HG03342 (cell line): ENCODE measurements at regions not wholly inside any gene's neighbourhood (a gene's known extent, or its start where the extent isn't known, plus 50 kb on each side); places are given as distances from the start of the nearest gene placed in this dataset.
"Not testable (repeated sequence)": the region's sequence is repeated elsewhere in the genome, so short reads cannot be mapped to it uniquely, and the experiment has no call there.

Source experiments
- ATAC-seq: cut with Tn5 transposase; IDR thresholded peaks from one replicate; pipeline ENCODE4 v1.9.1; 2021; ENCODE audit warnings: mild to moderate bottlenecking, moderate library complexity; ENCODE audit not compliant: unreplicated experiment

DNA sequence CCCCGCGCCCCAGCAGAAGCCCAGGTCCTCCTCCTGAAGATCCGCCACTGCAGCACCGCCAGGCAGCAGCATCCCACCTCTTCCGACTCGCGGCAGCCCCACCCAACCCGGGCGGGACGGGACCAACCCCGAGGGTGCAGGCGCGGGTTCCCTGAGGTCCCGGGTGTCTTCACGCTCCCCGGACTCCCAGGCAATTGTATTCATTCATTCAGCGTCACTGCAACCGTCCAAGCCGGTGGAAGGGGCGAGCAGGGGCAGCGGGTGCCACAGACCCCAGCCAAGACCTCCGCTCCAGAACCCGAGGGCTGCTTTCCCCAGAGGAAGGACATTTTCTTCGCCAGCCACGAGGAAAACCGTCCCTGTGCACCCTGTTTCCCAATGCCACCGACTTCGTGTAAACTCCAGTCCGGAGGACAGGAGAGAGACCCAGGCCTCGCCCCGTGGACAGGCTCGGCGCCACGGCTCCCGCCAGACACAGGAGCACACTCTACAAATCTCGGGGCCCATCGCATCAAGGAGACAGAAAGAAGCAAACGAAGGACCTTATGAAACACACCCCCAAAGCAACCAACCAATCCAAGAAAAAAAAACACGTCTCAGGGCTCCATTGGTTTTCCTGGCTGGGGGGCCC is 1471.5 kb downstream of the FOXD4L5 start:
- ATAC-seq: not testable (repeated sequence)

DNA sequence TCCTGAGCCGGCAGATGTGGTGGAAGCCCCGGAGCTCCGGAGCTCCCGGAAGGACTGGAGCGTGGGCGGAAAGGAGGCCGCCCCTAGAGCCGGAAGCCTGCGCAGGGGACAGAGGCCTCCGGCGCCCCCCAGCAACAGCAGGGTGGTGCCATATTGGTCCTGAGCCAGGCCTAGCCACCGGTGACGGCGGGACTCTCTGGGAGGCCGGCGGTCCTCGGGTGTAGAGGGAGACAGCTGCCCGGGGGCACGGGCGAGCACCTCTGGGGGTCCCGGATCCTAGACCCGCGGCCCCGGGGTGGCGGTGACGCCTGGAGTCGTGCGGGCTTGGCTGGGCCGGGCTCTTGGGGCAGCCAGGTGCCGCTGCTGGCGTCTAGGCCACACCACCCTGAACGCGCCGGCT is 1472.2 kb downstream of the FOXD4L5 start:
- peak; percentile 69 for ATAC-seq

DNA sequence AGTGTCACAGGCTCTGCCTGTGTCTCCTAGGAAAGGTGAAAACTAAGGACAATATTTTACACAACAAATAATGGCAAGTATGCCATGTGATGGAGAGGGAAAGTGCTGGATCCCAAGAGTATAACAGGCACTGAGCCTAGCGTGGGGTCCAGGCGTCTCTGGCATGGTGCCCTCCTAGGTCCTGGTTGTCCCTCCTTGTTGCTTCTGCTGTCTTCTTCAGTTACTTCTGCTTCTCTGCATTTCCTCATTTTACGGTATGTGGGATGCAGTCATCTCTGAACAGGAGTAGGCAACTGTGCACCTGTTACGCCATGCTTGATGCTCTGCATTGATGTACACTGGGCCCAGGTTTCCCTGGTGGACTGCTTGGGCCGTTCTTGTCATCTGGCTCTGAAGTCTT is 1480.8 kb downstream of the FOXD4L5 start:
- not testable (repeated sequence) for ATAC-seq

DNA sequence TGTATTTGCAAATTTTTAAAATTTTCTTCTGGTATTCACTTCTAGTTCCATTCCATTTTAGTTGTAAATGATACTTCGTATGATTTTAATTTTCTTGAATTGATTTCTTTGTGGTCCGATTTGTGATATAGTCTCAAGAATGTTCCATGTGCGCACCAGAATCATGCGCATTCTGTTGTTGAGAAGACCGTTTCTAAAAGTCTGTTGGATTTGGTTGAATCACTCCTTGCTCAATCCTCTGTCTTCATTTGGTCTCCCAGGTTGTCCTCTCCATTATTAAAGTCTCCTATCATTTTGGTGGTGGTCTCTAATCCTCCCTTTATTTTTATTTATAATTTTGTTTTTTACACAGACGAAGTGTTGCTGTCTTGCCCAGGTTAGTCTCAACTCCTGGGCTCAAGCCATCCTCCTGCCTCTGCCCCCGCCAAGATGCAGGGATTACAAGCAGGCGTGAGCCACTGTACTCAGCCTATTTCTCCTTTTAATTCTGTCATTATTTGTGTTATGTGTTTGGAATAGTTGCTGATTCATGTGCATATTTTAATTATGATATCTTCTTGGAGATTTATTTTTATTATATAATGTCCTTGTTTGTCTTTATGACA is 1490.8 kb downstream of the FOXD4L5 start:
- not testable (repeated sequence) for ATAC-seq

DNA sequence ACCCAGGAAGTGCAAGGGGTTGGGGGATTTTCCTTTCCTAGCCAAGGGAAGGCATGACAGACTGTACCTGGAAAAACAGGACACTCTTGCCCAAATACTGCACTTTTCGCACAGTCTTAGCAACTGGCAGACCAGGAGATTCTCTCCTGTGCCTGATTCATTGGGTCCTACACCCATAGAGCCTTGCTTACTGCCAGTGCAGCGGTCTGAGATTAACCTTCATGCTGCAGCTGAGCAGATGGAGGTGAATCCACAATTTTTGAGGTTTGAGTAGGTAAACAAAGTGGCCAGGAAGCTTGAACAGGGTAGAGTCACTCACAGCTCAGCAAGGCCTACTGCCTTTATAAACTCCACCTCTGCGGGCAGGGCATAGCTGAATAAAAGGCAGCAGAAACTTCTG is 1497.6 kb downstream of the FOXD4L5 start:
- ATAC-seq: not testable (repeated sequence)

DNA sequence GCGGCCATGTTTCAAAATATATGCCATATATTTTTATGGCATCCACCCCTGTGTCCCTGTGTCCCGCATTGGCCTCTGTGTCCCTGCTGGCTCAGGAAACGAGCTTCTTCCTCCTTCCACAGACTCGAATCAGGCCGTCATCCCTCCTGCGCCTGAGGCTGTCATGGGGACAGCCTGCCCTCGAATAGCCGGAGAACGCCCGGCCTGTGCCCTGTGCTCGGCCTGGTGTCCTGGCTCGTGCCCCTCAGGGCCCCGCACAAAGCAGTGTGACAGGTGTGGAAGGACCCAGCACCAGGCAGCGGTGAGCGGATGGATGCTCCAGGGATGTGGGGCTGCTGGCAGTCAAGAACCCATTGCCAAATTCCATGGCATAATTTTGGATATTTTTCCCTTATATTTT is 1500.0 kb downstream of the FOXD4L5 start:
- not testable (repeated sequence) for ATAC-seq

DNA sequence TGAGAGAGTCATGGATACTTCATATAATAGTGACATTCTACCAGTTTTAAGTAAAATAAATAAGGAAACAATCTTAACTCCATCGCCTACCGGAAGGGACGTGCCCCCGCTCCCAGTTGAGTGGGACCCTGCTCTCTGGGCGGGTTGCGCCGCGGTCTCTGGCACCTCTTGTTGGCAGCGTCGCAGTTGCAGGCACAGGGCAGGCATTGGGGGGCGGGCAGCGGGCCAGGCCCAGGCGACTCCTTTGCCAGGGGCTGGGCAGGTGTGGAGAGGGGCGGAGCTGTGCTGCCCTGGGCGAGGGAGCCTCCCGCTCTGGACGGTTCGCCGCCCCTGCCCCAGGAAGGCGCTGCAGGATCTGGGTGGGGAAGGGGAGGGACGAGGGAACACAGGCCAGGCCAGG is 1500.6 kb downstream of the FOXD4L5 start:
- not testable (repeated sequence) for ATAC-seq

DNA sequence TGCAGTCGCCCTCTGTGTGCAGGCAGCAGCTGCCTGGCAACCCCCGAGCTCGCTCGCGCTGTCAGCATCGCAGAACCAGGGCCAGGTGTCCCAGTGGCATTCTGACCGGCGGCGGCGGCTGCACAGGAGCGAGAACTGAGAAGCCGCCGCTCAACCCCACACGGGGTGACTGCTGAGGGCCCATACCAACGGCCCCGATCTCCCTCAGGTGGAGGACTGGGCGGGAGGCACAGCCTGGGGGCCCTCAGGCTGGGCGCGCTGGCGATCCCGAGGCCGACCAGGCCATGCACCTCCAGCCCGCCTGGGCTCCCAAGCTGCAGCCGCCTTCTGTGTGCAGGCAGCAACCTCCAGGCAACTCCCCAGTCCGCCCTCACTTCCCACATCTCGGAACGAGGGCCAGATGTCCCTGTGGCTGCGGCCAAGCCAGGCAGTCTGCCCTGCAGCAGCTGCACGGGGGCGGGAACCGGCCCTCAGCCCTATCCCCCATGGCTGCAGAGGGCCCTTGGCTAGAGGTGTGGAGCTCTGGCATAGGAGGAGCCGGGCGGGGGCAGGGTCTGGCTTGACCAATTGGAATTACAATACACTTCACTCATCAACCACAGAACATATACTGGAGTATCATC is 1503.1 kb downstream of the FOXD4L5 start:
- ATAC-seq: peak; percentile 43

DNA sequence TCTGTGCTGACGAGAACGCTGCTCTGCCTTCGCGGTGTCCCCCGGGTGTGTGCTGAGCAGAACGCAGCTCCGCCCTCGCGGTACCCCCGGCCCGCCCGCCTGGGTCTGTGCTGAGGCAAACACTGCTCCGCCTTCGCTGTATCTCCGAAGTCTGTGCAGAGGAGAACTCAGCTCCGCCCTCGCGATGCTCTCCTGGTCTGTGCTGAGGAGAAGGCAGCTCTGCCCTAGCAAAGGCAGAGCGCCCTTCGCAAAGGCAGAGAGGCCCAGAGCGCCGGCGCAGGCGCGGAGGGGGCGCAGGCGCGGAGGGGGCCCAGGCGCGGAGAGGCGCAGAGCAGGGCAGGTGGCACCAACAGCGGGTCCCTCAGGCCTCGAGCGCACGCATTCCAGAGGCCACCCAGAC is 1503.6 kb downstream of the FOXD4L5 start:
- peak; percentile 93 for ATAC-seq

DNA sequence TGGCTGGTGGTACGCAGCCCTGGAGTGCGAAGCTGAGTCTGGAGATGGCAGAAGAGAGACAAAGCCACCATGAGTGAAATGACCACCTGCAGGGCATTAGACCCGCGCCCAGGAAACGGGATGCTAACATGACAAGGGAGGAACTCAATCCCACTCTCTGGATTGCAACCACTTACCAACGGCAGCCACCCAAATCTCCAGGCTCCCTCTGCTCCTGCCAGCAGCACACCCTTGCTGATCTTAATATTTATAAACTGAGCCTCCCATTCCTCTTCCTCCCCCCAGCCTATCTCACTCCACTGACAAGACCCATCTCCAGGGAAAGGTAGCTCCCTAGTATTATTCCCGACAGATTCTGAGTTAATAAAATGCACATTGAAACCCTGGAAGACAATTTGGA is 1508.8 kb downstream of the FOXD4L5 start:
- not testable (repeated sequence) for ATAC-seq

DNA sequence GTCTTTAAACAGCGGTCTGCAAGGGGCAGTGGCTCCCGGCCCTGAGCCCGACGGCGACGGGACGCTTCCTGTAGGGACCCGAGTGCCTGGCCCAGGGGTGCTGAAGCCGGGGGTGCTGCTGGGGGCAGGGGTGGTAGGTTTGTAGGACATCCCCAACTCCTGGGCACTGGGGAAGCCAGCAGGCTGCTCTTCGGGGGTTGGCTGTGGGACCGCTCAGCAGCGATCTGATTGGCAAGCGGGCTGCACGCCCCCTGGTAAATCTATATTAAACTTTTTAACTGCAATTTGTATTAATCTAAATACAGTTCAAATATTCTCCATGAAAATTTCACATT is 1510.0 kb downstream of the FOXD4L5 start:
- ATAC-seq: not testable (repeated sequence)

DNA sequence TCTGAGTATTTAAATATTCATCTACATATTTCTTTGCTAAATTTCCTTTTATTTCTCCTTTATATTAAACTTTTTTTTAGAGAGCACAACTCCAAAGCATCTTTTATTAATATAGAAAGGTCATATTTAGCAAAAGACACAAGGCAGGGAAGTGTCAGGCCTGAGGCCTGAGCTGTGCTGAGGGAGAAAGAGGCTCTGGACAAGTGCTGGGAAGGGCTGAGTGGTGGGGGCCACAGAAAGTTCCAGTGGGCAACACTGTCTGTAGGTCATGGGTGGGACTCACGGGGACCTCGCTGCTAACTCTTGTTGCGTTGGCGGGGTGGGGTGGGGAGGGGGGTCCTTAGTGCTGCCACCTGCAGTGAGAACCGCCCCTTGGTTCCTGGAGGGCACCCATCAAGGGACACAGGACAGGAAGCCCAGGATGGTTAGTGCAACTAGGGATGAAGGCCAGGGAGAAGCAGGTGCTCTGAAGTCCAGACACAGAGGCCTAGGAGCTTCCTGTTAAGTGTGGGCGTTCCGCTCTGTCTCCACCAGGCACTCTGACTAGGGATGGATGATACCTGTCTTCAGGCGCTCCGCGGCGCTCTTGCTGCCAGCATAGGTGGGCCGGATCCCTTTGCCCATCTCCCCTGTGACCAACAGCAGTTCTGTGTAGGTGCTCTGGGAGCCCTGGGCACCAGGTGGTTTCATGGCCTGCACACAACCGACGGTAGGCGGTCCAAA is 1510.5 kb downstream of the FOXD4L5 start:
- not testable (repeated sequence) for ATAC-seq

DNA sequence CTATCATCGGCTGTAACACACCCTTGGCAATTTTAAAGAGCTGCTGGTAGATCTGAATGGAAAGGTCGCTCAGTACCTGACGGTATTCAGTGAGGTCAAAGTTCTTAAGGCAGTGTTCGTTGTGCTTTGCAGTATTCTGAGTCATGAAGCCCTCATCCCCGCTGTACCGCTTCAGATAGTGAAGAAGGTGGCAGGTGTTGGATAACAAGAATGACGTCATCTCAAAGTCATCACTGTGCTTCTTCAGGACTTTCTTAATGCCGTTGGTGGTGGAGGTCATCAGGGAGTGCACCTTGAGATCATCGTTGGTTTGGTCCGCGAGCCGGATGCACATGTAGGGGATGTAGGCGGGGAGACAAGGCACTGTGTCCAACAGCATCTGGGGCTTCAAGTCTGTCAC is 1522.8 kb downstream of the FOXD4L5 start:
- not testable (repeated sequence) for ATAC-seq

DNA sequence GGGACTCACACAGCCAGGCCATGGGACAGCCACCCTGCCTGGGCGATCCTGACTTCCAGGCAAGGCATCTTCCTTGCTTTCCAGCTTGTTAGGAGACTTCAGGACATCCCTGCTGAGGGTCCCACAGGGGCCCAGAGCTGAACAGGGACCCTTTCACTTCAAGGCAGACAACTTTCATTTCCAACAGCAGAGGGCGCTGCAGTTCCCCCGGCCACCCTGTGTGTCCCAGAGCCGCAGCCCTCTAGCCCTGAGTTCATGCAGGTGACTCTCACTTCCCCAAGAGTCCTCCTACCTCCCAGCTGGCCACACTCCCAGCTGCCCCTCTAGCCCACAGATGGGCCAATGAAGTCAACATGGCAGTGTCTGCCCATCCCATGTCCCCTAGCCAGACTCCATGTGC is 1556.0 kb downstream of the FOXD4L5 start:
- not testable (repeated sequence) for ATAC-seq

DNA sequence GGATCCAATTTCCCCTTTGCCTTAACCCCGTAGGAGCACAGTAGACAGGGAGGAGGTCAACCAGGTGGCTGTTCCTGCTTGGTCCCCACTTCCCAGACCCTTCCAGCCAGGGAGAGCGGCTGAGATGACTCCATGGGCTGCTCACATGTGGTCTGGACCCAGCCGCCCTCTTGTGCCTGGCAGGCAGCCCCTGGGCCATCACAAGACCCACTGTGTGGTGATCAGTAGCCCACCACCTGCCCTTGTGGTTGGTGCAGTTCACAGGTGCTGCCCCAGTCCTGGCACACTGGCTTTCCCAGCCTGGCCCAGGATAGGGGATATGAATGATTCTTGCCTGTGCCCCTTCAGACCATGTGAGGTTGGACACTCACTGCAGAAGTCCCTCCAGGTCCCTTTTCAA is 1556.7 kb downstream of the FOXD4L5 start:
- no peak for ATAC-seq

DNA sequence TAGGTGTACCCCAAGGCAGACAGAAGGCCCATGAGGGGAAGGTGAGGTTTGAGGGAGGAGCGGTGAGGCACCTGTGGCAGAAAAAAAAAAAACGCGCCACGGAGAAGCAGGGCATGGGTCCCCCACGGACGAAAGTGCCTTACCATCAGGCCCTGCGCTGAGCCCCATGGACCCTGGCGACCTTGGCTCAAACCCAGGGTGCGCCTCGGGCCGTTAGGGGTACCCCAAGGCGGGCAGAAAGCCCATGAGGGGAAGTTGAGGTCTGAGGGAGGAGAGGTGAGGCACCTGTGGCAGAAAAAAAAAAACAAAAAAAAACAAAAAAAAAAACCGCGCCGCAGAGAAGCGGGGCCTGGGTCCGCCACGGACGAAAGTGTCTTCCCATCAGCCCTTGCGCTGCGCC is 1576.7 kb downstream of the FOXD4L5 start:
- not testable (repeated sequence) for ATAC-seq

DNA sequence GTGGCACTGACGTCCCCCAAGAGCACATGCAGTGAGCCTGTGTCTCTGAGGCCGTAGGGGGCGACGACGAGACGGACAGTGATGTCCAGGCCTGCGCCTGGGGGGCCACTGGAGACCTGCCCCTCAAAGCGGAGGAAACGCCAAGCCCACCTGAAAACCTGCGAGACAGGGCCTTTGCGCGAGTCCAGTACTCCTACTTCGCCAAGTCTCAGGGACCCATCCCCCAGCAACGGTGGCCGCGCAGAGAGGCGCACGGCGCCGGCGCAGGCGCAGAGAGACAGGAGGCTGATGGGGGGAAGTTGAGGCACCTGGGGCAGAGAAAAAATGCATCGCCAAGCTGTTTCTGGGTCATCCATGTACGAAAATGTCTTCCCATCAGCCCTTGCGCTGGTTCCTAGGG is 1580.6 kb downstream of the FOXD4L5 start:
- ATAC-seq: not testable (repeated sequence)

DNA sequence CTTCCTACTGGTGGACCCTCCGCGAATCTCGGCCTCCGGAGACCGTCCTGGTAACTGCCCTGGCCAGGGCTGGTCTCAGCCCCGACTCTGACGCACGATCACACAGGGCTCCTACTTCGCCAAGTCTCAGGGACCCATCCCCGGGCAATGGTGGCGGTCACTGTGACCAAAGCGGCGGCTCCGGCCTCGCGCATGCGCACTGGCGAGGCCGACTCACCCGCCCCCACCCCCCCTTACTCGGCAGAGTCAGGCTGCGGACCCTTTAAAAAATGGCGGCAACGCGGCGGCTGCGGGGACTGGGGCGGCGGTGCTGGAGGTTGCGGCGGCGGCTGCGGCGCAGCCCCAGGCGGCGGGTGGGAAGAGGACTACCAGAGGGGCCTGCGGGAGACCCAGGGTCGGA is 1581.3 kb downstream of the FOXD4L5 start:
- not testable (repeated sequence) for ATAC-seq

DNA sequence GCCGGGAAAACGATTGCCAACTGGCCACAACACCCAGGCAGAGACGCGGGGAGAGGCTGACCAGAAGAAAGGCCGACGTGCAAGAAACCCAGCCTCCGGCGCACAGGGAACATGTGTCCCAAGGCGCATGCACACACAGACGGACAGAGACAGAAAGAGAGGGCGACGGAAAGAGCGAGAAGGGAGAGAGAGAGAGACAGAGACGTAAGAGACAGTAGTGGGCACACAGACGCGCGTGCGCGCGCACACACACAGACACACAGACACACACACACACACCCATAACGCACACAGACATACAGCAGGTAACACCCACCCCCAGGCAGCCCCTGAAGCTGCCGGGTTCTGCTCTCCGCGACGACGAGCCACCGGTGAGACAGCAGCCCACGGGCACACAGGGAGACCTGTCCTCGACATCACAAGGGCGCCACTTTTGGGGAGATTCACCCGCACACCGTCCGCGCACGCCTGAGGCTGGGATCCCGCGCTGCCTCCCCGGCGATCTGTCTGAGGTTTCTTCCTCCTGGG is 1581.8 kb downstream of the FOXD4L5 start:
- ATAC-seq: not testable (repeated sequence)
